RWPE2 (cell line): ENCODE measurements at regions not wholly inside any gene's neighbourhood (a gene's known extent, or its start where the extent isn't known, plus 50 kb on each side); places are given as distances from the start of the nearest gene placed in this dataset.

Source experiments
- ATAC-seq: fragments of 200-7000 bp; cut with Tn5 transposase; 3 replicates; pipeline ENCODE4 v1.9.1; 2021; ENCODE audit warnings: low read depth
- DNase-seq: peaks from one replicate; pipeline ENCODE4 v3.0.0-alpha.2; 2020; ENCODE audit warnings: low spot score
- H3K27ac ChIP-seq: fragments of 450-650 bp; 2 replicates; pipeline ENCODE4 v1.5.1; 2017; ENCODE audit warnings: mild to moderate bottlenecking; ENCODE audit not compliant: poor library complexity, severe bottlenecking
- H3K27me3 ChIP-seq: fragments of 250-450 bp; sonication (Bioruptor Pico); 2 replicates; pipeline ENCODE4 v1.5.1; 2021; ENCODE audit warnings: mild to moderate bottlenecking, moderate library complexity; ENCODE audit not compliant: insufficient read depth, poor library complexity, severe bottlenecking
- H3K36me3 ChIP-seq: fragments of 250-450 bp; sonication (Bioruptor Pico); 2 replicates; pipeline ENCODE4 v1.5.1; 2020; ENCODE audit warnings: low read depth, mild to moderate bottlenecking, moderate library complexity
- H3K4me1 ChIP-seq: fragments of 250-450 bp; sonication (Bioruptor Pico); 2 replicates; pipeline ENCODE4 v1.5.1; 2021; ENCODE audit warnings: mild to moderate bottlenecking, moderate library complexity; ENCODE audit not compliant: insufficient read depth, poor library complexity, severe bottlenecking
- H3K4me3 ChIP-seq: fragments of 250-450 bp; sonication (Bioruptor Pico); 2 replicates; pipeline ENCODE4 v1.5.1; 2021; ENCODE audit warnings: mild to moderate bottlenecking, moderate library complexity; ENCODE audit not compliant: severe bottlenecking
- H3K9me3 ChIP-seq: fragments of 250-450 bp; sonication (Bioruptor Pico); 2 replicates; pipeline ENCODE4 v1.5.1; 2021; ENCODE audit warnings: mild to moderate bottlenecking, moderate library complexity; ENCODE audit not compliant: severe bottlenecking
- CTCF ChIP-seq: fragments of 450-650 bp; IDR thresholded peaks from one replicate; pipeline ENCODE4 v1.5.1; 2017; ENCODE audit warnings: mild to moderate bottlenecking, moderate library complexity; ENCODE audit not compliant: poor library complexity, severe bottlenecking

DNA sequence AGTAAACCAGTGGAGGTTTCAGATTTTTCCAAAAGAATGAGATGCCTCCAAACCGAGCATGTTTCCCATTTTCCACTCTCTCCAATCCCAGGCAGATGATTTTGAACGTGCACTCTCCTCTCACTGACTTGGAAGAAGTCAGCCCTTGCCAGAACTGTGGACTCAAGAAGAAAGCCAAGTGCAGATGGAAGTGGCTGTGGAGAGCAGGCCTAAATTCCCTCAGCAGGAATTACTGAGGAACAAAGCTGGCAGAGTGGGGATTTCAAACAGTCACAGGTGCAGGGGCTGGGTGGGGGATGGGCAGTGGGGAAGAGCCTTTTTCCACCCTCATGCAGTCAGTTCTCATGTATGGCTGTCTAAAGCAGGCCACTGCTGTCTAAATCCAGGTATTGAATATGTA is 55.3 kb downstream of the PABIR2 start:
- Histone ChIP-seq H3K36me3 (no peaks in the 10 kb centered on the region), H3K9me3 (no peaks in the 10 kb centered on the region), H3K4me3 (no peak overlapping the region), H3K27ac (no peak overlapping the region), H3K4me1 (no peaks in the 10 kb centered on the region), H3K27me3 (no peaks in the 10 kb centered on the region)
- DNase-seq (no peak), ATAC-seq (no peak)
- no peak for TF ChIP-seq CTCF

DNA sequence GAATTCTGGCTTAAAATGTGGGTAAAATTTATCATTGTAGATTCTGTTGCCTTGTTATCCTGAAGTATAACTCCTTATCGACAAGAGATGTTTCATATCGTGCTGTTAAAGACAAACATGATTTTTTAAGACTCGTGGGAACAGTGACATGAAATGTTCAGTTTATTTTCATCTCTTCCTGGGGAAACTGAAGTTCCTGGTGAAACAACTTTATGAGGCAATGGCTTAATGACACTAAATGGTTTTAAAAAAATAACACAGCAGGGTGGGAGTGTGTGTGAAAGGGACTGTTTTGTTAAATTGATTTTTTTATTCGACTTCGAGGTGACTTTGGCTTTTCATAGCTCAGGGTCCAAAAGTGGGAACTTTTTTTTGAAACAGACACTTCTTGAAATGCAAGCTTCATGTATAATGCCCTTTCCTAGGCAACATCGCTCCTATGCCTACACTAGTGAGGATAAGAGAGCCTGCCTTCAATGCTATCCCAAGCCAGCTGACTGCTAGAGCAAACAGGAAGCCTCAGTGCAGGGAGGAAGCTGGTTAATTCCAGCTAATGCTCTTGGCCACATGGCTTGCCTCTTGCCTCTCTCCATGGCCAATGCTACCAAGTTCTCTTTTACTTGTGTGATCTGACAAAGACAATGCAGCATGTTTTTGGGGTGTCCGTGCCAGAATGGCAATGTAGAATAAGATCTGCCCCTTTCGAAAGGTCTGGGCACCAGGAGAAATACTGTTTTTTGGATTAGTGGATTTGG is 57.8 kb downstream of the PABIR2 start:
- no peak for TF ChIP-seq CTCF
- Histone ChIP-seq H3K27ac (no peak overlapping the region), H3K9me3 (no peaks in the 10 kb centered on the region), H3K4me3 (no peak overlapping the region), H3K4me1 (no peaks in the 10 kb centered on the region), H3K27me3 (no peaks in the 10 kb centered on the region), H3K36me3 (no peaks in the 10 kb centered on the region)
- no peak for DNase-seq
- no peak for ATAC-seq

GRCh38 chrX:134738445-134738844 is 58.6 kb downstream of the PABIR2 start:
- ATAC-seq, result no peak
- Histone ChIP-seq H3K36me3 (no peaks in the 10 kb centered on the region), H3K4me3 (no peak overlapping the region)

GRCh38 chrX:134737721-134738369 is 59.2 kb downstream of the PABIR2 start:
- H3K4me1 ChIP-seq, result no peaks in the 10 kb centered on the region
- H3K27me3 ChIP-seq, result no peaks in the 10 kb centered on the region
- ATAC-seq (no peak), DNase-seq (no peak)
- no peak overlapping the region for H3K4me3 ChIP-seq
- no peak overlapping the region for H3K27ac ChIP-seq
- TF ChIP-seq CTCF, result no peak
- H3K36me3 ChIP-seq, result no peaks in the 10 kb centered on the region
- no peaks in the 10 kb centered on the region for H3K9me3 ChIP-seq

More at GRCh38 chrX:134738445-134738844, 58.6 kb downstream of the PABIR2 start:
- H3K4me1 ChIP-seq, result no peaks in the 10 kb centered on the region
- no peaks in the 10 kb centered on the region for H3K27me3 ChIP-seq
- no peak overlapping the region for H3K27ac ChIP-seq
- H3K9me3 ChIP-seq, result no peaks in the 10 kb centered on the region
- TF ChIP-seq CTCF, result no peak
- DNase-seq, result no peak

DNA sequence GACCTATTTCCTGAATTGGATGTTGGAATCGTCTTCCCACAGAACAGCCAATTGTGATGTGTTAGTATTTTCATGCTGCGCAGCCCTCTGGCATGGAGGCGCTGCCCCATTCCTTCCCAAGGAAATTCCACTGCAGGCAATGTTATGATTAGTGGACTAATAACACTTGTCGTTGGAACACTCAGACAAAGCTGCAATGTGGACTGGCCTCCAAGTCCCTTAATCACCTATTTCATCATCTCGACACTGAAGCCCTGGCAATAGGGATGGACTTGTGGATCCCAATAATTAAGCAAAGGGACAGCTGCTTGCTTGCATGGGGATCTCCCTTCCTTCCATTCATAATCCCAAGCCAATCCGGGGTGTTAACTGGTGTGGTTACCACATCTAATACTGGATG is 59.9 kb downstream of the PABIR2 start:
- no peak for TF ChIP-seq CTCF
- Histone ChIP-seq H3K36me3 (no peaks in the 10 kb centered on the region), H3K27ac (no peak overlapping the region), H3K4me3 (no peak overlapping the region), H3K4me1 (no peaks in the 10 kb centered on the region), H3K27me3 (no peaks in the 10 kb centered on the region), H3K9me3 (no peaks in the 10 kb centered on the region)
- ATAC-seq (no peak), DNase-seq (no peak)
